Uterus (tissue), 2 donors: ENCODE measurements at regions not wholly inside any gene's neighbourhood (a gene's known extent, or its start where the extent isn't known, plus 50 kb on each side); places are given as distances from the start of the nearest gene placed in this dataset.

Experiments
- CTCF ChIP-seq, 4 experiments: fragments of 200-600 bp in 2 of 4; fragments of 450-650 bp in 2 of 4; sonication (generic) in 2 of 4; IDR thresholded peaks; one replicate each; pipeline ENCODE4 v1.5.1; 2016 to 2019; ENCODE audit warnings: antibody characterized with exemption in 4 of 4, mild to moderate bottlenecking in 2 of 4, moderate library complexity in 1 of 4
- POLR2A ChIP-seq, 2 donors: fragments of 450-650 bp; IDR thresholded peaks; one replicate each; pipeline ENCODE4 v1.6.1; 2016; ENCODE audit warnings: antibody characterized with exemption in 2 of 2, mild to moderate bottlenecking in 1 of 2, moderate library complexity in 1 of 2

- TF ChIP-seq CTCF (IDR thresholded peaks at IDR 0.05): no peak
- TF ChIP-seq POLR2A (IDR thresholded peaks at IDR 0.05): no peak
Observed at GRCh38 chr2:113827426-113827825, 62.5 kb upstream of the ACTR3 start.
